Amniotic epithelial cell (primary cell): ENCODE measurements at regions not wholly inside any gene's neighbourhood (a gene's known extent, or its start where the extent isn't known, plus 50 kb on each side); places are given as distances from the start of the nearest gene placed in this dataset.

ENCODE experiments used
- DNase-seq: peaks from one replicate; pipeline ENCODE4 v3.0.0-alpha.2; 2010; ENCODE audit warnings: low read depth

GRCh38 chr7:9856668-9857067, 1117.0 kb upstream of the PHF14 start:
- no peak for DNase-seq

- DNase-seq: no peak
Measured at GRCh38 chr7:9863545-9863944, 1110.1 kb upstream of the PHF14 start.

GRCh38 chr7:9869151-9869550, 1104.5 kb upstream of the PHF14 start:
- DNase-seq: no peak

DNA sequence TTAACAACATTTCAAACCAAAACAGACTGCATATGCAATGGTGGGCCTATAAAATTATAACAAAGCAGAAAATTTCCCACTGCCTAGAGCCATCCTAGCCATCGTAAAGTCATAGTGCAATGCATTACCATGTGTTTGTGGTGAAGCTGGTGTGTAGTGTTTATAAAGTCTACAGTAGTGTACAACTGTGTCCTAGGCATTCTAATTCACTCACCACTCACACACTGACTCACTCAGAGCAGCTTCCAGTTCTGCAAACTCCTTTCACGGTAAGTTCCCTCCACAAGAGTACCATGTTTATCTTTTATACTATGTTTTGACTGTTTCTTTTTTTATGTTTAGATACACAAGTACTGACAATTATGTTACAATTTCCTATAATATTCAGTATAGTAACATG, 1104.1 kb upstream of the PHF14 start:
- no peak for DNase-seq

DNA sequence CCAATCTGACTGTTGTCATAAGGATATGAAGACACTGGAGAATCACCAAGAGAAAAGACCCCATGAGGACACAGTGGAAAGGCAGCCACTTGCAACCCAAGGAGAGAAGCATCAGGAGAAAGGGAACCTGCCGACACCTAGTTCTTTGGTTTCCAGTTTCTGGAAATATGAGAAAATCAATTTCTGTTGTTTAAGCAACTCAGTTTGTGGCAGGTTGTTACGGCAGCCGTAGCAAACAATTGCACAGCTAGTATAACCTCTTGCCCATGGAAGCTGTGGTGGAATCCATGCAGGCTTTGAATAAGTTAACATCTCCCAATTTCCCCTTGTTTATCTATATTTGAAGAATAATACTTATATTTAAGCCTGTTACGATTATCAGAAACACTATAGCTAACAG, 1103.0 kb upstream of the PHF14 start:
- no peak for DNase-seq

GRCh38 chr7:9874182-9874581, 1099.5 kb upstream of the PHF14 start:
- no peak for DNase-seq

DNA sequence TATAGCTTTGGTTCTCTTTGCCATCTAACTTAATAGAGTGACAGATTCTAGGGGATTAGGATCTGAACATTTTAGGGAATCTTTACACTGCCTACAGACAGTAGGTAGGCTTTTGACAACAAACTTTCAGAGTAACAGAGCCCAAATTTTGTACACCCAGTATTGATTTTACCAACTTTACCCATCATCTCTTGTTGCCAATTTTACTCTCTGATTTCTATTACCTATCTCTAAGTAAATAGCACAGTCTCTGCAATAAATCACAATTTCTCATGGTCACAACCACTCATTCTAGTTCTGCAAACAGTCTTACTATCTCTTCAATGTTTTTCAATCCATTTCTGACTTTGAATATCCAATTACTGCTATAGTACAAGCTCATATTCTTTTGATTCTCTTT, 1097.6 kb upstream of the PHF14 start:
- no peak for DNase-seq

- no peak for DNase-seq
Measured at GRCh38 chr7:9889554-9889953, 1084.1 kb upstream of the PHF14 start.

DNA sequence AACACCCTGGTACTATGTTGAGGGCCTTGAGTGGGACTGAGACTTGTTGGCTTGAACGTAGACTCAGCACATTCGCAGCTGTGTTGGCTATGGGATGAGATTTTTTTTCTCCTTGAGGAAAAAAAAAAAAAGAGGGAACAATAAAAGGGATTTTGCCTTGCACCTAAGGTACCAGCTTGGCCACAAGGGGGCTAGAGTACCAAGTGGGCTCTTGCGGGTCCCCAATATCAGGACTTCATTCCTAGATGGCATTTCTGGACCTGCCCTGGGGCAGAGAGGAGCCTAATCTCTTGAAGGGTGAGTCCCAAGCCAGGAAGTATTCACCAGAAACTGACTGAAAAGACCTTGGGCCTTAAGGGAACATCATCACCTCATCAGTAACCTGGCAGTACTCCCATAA, 1083.6 kb upstream of the PHF14 start:
- no peak for DNase-seq

GRCh38 chr7:9891056-9891455, 1082.6 kb upstream of the PHF14 start:
- DNase-seq: no peak

DNA sequence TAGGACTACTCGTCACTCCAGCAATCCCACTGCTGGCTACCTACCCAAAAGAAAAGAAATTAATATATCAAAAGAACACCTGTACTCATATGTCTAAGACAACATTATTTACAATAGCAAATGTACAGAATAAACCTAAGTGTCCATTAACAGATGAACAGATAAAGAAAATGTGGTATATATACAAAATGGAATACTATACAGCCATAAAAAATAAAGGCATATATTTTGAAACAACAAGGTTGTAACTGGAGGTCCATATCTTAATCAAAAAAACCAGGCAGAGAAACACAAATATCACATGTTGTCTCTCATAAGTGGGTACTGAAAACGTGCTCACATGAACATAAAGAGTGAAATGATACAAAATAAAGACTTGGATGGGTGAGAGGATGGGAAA, 1073.3 kb upstream of the PHF14 start:
- no peak for DNase-seq

GRCh38 chr7:9921326-9921725, 1052.3 kb upstream of the PHF14 start:
- no peak for DNase-seq

DNA sequence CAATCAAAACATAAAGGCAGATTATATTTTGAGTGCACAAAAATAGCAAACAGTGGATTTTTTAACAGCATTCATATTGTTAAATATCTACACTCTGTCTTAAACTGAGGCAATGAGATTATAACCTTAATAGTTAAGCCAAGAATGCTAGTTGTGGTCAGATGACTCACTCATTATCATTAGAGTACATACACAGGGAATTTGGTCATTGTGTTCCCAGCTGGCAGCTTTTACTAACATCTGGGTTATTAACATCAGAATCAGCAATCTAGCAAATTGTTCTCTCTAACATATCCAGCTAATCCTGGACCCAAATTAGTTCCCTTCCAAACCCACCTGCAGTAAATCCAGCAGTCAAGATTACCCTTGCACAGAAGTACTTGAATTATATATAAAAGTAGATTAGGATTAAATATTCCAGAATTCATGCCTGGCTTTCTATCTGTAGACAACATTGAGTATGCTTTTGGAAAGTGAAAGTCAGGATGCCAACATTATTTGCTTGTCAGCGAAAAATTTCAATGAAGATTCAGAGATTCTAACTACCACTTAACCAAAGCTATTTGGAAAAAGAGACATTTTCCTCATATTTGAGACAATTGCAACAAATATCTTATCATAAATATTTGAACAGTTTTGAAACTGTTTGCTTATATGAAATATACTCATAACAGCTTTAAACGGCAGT, 1035.6 kb upstream of the PHF14 start:
- peak; percentile 29 for DNase-seq

GRCh38 chr7:9939176-9939575, 1034.5 kb upstream of the PHF14 start:
- DNase-seq: no peak

DNA sequence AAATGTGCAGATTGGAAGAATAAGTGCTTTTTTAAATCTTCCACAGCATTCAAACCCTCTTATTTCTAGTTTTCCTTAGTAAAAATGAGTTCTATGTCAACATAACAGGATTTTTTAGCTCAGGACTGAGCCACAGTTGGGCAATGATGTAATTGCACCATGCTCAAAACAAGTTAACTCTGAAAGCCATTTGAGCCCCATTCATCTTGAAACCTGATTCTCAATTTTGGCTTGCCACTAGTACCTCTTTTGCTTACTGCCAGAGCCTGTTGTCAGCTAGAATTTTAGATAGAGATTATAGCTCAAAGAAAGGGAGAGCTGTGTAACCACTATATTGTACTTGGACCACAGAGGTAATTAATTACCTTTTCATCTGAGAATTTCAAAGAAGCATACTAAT, 1028.5 kb upstream of the PHF14 start:
- no peak for DNase-seq

DNA sequence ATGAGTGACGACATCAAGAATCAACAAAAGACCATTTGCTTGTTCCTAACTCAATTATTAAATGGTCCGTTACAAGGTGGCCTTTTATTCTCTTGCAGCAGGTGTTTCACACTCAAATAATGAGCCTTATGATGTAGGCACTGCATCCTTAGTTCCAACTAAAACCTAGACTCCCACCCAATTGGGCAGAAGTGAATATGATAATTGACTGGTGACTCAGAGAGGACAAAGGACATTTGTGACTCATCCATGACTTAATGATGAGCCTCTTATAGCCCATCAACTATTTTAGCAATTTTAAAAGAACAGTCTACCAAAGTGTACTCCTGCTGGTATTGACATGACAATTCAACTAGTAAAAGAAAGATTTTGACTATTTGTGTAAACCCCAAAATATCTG, 1027.8 kb upstream of the PHF14 start:
- DNase-seq: no peak

- no peak for DNase-seq
Measured at GRCh38 chr7:9955138-9955537, 1018.5 kb upstream of the PHF14 start.

DNA sequence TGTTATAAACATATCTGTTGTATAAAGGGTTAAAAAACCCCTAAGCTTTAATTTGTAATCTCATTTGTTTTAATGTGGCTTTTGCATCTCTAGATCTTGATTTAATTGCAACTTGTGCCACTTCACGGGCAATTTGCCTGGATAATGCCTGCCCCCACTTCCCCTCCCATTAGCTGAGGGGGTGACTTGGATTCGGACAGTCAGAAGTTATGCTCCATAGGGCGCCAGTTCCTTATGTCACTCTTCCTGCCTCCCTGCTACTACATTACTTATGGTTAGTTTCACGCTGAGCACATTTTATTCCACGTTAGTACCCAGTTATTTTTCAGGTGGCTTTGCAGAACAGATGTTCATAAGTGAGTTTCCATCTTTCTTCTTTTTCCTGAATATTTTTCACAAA, 1015.2 kb upstream of the PHF14 start:
- no peak for DNase-seq

DNA sequence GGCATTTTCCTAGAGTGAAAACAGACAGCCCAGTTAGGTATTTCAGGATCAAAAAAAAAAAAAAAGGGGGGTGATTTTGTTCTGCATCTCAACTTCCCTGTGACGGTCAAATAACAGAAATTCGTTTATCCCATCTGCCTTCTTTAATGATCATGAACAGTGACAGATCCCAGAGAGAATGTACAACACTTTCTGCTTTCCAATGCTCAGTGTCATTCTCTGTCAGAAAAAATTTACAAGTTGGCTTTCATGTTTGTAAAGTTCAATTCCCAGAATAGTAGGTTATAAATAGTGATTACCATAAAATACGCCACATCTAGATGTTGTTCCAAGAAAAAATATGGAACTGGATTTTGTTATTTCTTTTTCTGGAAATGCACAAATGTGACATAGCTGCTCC, 1013.2 kb upstream of the PHF14 start:
- no peak for DNase-seq

- no peak for DNase-seq
Measured at GRCh38 chr7:9961161-9961922, 1012.3 kb upstream of the PHF14 start.

DNA sequence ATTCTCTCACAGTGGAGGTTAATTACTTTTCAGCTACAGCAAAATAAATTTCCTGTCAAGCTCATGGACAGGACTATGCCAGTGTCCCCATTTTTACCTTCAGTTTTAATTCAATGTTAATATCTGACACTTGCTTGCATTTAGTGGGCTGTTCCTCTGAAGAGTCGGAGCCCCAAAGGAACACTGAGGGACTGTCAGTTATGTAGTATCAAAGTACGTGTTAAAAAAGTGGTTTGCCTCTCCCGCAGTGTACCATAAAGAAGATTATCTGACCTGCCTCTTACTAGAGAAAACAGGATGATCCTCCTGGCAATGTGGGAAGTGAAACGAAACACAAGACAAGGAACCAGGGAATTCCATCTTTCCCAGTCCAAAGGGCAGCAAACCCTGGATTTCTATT, 1010.9 kb upstream of the PHF14 start:
- no peak for DNase-seq

DNA sequence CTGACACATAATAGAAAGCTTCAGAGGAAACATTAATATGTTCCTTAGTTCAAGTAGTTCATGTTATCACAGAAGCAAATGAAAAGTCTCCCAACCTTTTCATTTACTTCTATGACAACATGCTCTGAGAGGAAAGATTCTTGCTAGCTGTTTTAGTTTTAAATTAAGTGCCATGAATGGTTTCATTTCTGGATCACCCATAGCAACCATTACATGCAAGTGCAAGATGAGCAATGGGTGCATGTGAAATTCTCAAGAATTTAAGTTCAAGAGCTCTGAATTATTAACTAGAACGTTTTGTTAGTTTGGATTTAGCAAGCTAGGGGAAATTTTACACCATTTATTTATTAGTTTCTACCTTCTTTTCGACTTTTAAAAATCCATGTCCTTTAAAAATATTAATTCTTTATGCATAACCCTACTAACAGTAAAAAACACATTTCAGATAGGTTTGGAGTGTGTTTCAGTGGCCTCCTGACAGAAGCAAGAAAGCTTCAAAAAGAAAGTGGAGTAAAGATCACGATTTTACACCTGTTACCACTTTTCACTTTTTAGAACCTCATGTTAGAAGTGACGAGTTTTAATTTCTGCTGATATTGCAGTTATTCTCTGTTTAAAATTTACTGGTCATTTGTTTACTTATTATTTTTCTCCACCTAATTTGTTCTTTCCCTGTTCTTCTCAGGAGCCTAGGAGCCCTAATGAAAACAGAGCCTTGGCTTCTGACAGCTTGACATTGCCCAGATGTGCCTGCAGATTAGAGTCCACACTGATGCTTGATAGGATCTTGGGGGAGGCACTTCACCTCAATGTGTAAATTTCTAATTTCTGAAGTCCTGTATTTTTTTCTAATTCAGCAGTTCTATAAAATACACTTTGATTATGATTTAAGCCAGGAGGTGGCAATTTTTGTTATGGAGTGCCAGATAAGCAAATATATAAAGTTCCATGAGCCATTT, 995.3 kb upstream of the PHF14 start:
- DNase-seq: no peak
